Effector CD4-positive, alpha-beta T cell (primary cell): ENCODE measurements at regions not wholly inside any gene's neighbourhood (a gene's known extent, or its start where the extent isn't known, plus 50 kb on each side); places are given as distances from the start of the nearest gene placed in this dataset.

ENCODE experiments used
- DNase-seq: peaks from one replicate; pipeline ENCODE4 v3.0.0-alpha.2; 2020

DNA sequence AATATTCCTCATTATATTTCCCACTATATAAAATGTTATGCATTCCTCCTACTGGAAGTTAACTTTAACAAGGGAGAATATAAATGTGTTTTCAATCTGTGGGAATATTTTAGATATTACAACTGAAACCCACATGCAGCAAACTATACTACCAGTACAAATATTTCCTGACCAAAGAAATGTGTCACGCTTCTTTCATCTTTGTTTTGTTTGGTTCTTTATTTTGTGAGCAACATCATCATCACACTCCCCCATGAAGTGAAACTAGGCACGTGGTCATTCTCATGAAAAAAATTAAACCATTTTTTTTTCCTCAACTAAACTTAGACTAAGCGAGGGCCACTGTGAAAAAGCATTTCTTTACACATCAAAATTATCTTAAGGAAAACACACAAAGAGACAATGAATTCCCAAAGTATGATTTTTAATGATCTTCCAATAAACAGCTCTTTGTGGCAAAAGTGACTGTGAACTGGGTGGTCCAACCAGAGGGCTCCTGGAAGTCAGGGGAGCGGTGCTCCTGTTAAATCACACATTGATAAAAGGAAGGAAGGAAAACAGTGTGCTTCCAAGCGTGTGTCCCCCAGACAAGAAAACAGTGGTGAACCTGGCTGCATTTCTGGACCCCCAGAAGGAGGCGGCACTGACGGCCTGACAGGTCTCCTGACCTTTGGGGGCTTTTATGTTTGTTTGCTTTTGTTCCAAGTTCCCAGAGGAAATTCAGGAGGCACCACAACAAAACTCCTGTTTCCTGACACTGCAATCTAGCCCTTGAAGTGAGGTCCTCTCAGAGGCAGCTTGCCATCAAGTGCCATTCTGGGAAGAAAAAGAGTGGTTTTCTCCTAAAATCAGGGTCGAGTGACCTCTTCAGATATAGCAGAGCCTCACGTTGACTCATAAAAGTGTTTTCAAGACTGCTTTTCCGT, 166.8 kb upstream of the FOXQ1 start:
- no peak for DNase-seq

DNA sequence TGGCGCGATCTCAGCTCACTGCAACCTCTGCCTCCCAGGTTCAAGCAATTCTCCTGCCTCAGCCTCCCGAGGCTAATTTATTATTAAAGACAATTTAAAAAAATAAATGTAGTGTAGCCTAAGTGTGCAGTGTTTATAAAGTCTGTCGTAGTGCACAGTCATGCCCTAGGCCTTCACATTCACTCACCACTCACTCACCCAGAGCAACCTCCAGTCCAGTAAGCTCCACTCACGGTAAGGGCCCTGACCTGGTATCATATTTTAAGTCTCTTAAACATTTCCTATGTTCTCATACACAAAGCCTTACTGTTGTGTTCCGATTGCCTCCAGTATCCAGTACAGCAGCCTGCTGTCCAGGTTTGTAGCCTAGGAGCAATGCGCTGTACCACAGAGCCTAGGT, 168.2 kb upstream of the FOXQ1 start:
- DNase-seq, result no peak

DNA sequence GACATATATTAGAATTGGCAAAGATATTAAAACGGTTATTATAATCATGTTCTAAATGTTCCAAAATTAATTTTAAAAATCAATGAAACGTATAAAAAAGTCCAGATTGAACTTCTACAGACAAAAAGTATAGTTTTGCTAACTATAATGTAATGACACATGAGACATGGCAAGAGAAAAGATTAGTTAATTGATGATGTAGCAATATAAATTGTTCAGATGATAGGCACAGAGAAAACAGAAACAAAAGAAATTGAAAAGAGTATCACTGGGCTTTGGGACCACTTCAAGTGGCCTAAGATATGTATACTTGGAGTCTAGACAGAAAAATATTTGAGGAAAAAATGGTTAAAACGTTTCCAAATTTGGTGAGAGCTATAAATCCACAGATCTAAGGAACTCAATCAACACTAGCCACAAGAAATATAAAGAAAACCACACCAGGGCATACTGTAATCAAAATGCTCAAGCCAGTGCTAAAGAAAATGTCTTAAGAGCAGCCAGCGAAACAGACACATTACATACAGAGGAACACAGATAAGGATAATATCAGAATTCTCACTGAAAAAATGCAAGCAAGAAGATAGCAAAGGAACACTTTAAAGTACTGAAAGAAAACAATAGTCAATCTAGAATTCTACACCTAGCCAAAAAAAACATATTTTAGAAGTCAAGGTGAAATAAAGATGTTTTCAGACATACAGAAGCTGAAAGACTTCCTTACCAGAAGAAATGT, 172.6 kb upstream of the FOXQ1 start:
- no peak for DNase-seq

DNA sequence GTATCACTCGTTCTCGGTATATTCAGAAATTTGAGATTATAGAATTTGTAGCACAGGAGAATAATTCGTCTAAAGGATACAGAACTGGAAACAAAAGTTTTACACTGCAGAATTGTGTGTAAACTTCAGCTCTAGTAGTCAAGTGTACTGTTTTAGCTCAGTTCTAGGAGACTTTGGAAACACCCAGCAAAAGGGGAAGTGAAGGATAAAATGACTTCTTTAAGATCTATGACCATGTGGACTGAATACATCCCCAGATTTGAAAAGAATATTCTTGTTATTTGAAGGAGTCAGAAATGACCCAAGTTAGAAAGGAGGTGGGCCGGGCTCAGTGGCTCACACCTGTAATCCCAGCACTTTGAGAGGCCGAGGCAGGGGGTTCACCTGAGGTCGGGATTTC, 174.0 kb upstream of the FOXQ1 start:
- no peak for DNase-seq

DNA sequence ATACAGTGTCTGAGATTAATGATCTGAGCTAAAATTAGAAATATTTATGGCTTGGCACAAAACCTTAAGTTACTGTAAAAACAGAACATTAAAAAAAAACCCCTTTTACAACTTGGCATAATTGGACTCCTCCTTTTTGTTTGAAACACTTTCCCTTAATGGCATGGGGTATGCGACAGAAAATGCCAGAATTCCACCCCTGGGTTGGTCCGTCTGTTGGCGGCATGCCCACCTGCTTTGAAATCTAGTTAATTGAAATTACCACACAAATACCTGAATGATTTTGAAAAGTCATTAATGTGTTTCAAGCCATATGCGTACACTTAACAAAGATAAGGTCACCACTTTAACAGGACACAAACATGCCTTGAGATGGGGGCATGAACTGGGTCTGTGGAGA, 175.1 kb upstream of the FOXQ1 start:
- no peak for DNase-seq

DNA sequence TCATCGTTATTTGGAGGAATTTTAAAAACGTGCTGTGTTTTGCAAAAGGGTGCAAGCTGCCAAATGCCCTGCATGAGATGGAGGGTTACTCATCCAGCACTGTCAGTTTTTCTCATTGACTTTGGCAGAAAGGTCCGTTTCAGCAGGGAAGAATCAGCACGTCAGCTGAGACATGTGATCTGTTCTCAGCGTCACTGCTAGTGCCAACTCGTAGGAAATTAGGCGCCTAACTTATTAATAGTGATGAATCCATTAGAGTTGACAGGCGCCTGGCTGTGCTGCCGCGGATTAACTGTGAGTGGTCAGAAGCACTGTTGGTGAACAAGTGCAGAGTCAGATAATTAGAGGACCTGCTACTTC, 175.5 kb upstream of the FOXQ1 start:
- no peak for DNase-seq

DNA sequence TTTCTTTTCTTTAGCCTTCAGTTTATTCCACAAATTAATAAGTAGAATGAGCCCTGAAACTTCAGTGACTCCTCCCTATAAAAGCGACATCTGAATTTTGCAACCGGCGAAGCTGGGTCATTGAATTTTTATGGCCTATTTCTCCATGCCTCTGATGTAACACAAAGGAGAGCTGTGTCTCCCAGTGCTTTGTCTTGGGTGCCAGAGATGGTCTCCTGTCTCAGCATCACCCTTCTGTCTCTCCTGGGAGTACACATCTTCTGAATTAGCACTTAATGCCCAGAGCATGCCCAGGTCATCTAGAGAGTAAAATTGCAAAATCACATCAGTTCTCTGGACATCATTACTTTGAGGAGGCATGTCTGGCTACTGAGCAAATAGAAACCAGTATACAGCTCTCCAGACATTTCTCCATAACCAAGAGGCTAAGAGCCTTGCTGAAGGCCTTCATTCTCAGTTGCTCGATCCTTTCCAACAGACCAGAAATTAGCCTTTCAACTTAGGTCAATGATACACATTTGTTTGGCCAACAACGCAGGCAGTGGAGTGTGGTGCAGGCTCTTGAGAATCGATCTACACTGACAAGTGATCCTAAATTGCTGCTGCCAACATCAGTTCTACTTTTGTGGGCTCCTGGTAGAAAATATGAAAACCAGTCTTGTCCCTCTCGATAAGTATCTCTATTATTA, 176.0 kb upstream of the FOXQ1 start:
- DNase-seq, result no peak

DNA sequence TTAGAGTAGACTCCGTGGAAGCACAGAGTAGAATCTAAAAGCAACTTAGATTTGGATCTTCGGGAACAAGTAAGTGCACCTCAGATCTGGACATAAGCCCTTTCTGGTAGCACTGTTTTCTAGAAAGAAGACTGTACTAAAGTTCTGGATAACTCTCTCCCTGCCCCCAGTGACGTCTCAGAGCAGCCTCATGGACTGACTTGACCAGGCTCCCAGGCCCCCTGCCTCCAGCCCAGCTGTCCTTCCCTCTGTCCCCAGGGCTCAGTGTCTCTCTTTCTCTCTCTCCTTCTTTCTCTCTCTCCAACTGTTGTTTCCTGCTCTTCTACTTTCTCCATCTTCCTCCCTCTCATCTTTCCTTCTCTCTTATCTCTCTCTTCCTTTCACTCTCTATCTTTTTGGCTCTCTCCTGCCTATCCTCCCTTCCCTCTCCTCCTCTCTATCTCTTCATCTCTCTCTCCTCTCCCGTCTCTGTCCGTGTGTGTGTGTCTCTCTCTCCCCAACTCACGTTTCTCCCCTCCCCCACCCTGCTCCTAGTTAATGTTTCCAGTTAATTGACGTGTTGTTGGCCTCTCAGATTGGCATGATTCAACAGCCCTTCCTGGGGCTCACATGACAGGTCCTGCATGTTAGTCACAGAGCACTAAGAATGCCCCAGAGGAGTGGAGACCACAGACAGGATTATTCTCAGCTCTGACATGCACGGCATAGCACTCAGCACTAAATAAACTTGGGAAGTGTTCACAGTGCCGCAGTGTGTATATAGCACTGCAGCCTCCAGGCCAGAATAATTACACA, 180.4 kb upstream of the FOXQ1 start:
- DNase-seq, result no peak

DNA sequence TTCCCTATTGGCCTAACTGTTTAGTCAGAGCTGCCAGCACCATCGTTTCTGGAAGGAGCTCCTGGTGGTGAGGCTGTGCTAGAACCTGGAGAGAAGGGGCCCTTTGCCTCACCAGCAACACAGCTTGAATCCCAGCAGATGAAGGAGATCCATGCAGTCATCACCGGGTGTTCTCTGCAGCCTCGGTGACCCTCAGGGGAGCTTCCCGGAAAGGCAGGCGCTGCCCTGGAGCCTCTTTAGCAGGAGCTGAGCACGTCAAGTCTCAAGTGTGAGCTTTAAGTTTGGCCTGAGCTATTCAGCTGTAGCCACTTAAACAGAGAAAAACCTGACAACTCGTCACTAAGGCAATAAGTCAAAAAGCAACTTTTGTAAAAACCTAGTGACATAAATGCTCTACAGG, 181.2 kb upstream of the FOXQ1 start:
- DNase-seq, result no peak

DNA sequence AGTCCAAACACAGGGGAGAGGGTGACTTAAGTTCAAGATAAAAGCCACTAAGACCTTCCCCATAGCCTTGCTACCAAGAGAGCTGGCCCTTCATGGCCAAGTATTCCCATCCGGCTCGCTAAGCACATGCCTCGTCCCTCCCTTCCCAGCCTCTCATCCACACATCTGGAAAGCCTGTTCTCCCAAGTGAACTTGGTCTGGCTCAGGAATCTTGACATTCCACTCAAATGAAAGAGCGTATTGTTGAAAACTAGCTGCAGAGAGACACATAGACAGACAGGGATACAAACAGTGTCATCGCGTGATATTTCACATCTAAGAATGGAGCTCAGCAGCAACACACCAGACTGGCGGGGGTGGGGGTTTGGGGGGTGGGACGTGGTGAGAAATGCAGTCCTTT, 182.8 kb upstream of the FOXQ1 start:
- no peak for DNase-seq

DNA sequence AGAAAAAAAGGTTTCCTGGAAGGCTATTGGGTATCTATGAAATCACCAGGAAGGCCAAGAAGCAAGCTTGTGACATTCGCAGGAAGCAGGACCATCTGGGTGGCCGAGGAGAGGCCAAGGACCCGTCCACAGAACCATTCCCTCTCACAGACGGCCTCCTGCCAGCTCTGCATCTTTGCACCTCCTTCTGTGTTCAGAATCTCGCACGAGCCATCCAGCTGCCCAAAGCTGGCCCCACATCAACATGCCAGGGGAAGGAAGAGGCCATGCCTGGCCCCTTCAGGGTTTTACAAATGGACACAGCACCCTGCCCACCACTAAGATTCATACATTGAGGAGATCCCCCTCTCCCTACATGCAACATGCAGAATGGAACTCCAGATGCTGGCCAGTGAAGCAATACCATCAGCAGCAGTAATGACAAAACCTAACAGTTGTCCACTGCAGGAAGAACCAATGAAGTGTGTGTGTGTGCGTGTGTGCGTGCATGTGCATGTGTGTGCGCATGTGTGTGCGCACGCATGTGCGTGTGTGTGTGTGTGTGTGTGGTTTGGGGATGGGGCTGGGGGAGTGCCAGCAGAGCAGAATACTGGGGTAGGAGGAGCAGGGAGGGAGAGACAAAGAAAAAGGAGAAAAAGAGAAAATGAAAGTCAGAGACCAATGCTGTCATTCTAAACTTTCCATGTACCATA, 184.2 kb upstream of the FOXQ1 start:
- DNase-seq, result no peak

DNA sequence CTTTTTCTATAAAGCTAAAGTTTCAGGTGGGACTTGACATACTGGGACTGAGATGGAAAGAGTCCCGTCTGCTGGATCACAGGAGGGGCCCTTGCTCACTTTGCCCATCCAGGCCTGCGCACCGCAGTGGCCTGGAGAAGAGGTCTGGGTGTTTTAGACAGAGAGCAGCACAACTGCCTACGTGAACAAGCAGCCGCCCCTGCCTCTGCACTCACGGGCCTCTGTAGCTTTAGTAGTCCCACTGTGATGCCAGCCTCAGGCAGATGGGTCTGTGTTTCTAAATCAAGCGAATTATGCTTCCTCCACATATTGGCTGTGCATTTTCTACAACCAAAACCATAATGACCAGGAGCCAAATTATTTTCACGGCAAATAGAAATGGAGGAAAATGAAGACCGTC, 184.8 kb upstream of the FOXQ1 start:
- DNase-seq, result no peak

DNA sequence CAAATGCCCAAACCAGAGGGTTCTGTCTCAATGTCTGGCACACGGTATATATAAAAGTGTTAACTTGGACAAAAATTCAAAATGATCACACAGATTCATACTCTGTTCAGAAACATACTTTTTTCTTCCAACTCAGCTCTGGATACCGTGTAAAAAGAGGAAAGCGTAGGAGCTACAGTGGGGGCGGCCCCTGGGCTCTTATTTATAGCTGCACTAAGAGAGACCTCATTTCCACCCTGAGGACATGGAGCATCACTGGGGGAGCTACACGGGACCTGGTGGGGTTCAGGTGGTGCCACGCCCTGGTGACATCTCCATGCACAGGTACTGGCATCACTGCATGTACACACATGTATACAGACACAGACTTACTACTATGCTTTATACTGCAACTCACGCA, 185.9 kb upstream of the FOXQ1 start:
- DNase-seq, result no peak

DNA sequence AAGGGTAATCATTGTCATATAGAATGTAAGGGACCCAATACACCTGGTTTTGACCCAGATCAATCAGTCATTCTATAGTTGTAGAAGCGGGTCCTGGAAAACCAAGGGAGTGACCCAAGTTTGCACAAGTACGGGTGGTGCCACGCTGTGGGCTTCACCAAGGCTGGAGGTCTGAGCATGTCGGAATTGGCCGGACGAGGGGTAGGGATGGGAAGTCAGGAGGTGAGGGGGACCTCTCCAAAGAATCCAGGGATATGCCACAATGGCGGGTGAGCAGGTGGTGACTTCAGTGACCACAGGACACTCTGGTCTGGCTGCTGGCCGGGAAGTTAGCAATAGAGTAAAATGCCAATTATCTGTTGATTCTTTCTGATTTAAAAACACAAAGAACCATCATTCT, 186.6 kb upstream of the FOXQ1 start:
- DNase-seq, result no peak

DNA sequence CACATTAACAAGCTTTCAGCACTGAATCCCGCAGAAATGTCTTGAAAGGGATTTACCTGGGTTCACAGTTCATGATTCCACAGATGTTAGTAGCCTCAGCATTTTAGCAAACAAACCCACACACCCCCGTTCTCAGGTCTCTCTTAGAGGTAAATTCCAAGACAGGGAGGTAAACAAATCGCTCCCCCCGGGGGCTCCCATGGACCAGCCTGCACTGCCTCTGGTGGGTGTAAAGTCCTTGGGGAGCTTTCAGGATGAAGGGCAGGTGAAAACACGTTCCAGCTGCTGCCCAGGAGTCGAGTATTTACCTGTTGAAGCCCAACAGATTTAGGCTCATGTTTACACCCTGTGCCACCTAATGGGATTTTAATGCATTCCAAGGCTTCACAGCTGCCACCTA, 187.0 kb upstream of the FOXQ1 start:
- no peak for DNase-seq

DNA sequence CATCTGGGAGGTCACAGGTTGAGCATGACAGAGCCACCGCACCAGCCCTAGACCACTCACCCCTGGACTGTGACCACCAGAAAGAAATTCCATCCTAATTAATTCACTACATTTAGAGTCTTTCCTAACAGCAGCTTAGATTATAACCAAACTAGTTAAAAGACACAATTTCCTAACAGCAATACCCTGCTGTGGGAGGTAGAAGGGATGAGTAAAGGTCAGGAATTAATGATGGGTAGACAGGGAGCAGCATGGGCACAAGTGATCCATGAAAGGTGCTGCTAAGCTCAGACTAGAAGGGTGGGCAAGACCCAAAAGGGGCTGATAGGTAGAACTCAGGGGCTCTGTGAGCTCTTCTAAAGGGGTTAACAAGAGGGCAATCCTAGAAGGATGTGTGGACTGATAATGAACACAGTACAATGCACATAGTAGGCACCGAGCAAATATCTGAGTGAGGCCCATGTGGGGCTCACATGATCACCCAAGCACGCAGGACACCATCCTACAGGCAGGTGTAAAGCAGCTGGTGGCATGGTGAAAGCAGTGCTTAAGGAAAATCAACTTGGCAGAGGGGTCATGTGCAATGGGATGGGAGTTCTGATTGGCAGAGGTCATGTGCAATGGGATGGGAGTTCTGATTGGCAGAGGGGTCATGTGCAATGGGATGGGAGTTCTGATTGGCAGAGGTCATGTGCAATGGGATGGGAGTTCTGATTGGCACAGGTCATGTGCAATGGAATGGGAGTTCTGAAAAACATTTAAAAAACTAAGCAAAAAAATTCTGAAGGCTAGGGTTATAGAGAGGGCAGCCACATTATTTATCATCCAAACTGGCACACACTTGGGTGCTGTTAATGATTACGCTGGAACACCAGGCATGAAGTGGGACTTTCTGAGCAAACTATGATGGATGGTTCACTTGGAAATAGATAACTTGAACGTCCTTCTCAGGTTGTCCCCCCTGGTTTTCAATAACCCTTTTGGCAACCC, 188.2 kb upstream of the FOXQ1 start:
- DNase-seq, result no peak

DNA sequence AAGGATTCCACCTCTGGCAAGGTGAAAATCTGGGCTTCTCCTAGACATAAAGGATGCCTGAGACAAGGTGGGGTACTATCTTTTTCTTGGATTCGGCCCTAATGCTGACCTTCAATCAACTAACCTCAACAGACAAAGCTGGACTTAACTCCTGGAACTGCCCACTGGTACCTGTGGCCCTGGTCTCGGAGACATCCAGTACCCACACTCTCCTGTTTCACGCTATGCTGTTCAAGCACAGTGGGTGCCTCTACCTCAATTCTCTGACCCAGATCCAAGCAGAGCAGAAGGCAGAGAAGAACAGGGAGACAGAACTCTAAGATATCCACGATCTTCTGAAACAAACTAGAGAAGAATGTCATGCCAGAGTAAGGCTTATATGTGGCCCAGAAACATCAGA, 189.8 kb upstream of the FOXQ1 start:
- no peak for DNase-seq

DNA sequence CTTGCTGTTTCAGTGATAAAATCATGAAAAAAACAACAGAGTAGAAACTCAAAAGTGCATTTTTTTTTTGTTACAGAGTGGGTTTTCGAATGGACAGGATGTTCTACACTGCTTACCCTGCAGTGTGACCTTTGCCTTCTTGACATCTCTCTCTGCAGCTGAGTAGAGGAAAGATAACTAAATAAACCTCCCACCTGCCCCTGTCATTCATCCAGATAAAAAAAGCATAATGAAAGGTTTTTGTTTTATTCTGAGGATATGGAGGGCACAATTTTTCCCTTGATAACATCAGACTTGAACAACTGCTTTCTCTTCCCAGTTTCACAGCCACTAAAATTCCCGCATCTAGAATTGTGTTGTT, 193.6 kb upstream of the FOXQ1 start:
- no peak for DNase-seq

DNA sequence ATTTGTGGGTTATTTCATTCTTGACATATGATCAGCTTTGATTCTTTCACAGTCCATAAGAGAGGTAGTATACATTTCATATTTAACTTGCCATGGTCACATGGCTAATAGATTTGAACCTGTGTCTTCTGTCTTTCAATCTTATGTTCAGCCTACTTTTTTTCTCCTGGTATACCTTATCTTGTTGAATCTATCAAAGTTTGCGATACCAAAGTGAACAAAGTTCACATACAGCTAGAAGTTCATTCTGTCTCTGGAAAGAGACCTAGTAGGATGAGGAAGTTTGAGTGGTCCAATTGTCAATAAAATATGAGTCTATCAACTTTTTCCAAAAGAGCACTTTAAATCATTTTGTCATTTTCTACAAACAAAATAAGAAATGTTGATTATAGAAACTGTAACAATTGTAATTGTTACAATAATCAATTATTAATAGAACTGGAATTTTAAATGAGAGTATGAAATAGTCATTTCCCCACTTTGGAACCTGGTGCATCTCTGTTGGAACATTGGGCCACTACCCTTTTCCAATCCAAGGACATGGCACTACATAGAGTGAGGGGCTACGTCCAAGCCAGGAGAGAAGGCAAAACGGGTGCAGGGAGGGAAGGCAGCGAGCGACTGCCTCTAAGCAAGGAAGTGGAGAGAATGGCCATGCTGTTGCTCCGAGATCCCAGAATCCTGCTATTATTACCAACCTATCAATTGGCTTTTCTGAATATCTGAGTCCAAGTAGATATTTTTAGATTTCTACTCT, 194.2 kb upstream of the FOXQ1 start:
- DNase-seq, result no peak

DNA sequence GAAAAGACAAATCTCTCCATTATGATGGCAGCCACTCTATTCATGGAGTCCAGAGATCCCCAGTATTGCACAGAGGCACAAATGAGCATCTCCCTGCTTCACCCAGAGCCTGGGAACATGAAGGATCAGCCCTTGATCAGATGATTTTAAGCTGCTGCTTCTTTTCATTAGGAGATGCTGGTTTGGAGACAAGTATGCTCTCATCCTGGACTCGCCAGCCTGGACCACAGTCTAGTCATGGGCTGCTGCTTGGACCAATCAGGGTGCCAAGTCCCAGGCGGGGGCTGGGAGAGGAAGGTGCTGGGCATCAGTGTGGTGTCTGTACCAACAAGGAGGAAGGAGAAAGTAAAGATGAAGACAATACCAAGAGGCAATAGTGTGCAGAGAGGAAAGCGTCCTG, 195.7 kb upstream of the FOXQ1 start:
- DNase-seq, result no peak
